Adipocyte (in vitro differentiated cells): ENCODE measurements at regions not wholly inside any gene's neighbourhood (a gene's known extent, or its start where the extent isn't known, plus 50 kb on each side); places are given as distances from the start of the nearest gene placed in this dataset.

ENCODE experiments used
- DNase-seq: peaks from one replicate; pipeline ENCODE4 v3.0.0-alpha.2; 2015; ENCODE audit warnings: low read depth
- H3K27me3 ChIP-seq: replicated peaks from 2 replicates; pipeline ENCODE4 v1.7.0; 2013; ENCODE audit warnings: mild to moderate bottlenecking, low read length, moderate library complexity; ENCODE audit not compliant: control insufficient read depth, insufficient read depth
- H3K36me3 ChIP-seq: 2 replicates; pipeline ENCODE4 v1.7.0; 2013; ENCODE audit warnings: low read length, mild to moderate bottlenecking, moderate library complexity; ENCODE audit not compliant: control insufficient read depth, insufficient read depth, severe bottlenecking
- H3K4me1 ChIP-seq: 2 replicates; pipeline ENCODE4 v1.7.0; 2013; ENCODE audit warnings: mild to moderate bottlenecking, low read length, moderate library complexity; ENCODE audit not compliant: control insufficient read depth, insufficient read depth
- H3K4me3 ChIP-seq: 2 replicates; pipeline ENCODE4 v1.7.0; 2013; ENCODE audit warnings: mild to moderate bottlenecking, low read length, moderate library complexity
- H3K9ac ChIP-seq: 2 replicates; pipeline ENCODE4 v1.7.0; 2013; ENCODE audit warnings: mild to moderate bottlenecking, low read length, moderate library complexity
- H3K9me3 ChIP-seq: 2 replicates; pipeline ENCODE4 v1.7.0; 2013; ENCODE audit warnings: mild to moderate bottlenecking, low read length, moderate library complexity; ENCODE audit not compliant: control insufficient read depth

GRCh38 chr4:13248621-13249298 is 235.4 kb downstream of the RAB28 start:
- Histone ChIP-seq H3K9me3 (peaks cover 21% of the 10 kb centered on the region), H3K4me3 (no peak overlapping the region), H3K36me3 (no peaks in the 10 kb centered on the region), H3K27me3 (no peaks in the 10 kb centered on the region), H3K9ac (no peak overlapping the region), H3K4me1 (no peaks in the 10 kb centered on the region)
- DNase-seq, result no peak

DNA sequence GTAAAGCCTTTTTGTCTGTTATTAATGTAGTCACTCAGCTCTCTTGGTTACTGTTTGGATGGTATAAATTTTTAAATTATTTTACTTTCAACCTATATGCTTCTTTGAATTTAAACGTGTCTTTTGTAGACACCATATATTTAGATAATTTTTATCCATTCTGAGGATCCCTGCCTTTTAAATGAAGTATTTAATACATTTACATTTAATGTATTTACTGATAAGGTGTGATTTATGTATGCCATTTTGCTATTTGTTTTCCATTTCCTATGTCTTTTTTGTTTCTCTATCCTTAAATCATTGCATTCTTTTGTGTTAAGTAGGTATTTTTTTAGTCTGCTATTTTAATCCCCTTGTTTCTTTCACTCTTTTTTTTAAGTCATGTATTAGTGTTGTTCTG is 238.0 kb downstream of the RAB28 start:
- no peak for DNase-seq
- no peak overlapping the region for H3K4me3 ChIP-seq

GRCh38 chr4:13244444-13244843 is 239.7 kb downstream of the RAB28 start:
- Histone ChIP-seq H3K27me3 (no peaks in the 10 kb centered on the region), H3K36me3 (no peaks in the 10 kb centered on the region), H3K9ac (no peak overlapping the region), H3K4me3 (no peak overlapping the region), H3K4me1 (no peaks in the 10 kb centered on the region), H3K9me3 (peaks cover 21% of the 10 kb centered on the region)
- no peak for DNase-seq

More for the DNA sequence above, 238.0 kb downstream of the RAB28 start:
- Histone ChIP-seq H3K9me3 (peaks cover 21% of the 10 kb centered on the region), H3K27me3 (no peaks in the 10 kb centered on the region), H3K4me1 (no peaks in the 10 kb centered on the region), H3K36me3 (no peaks in the 10 kb centered on the region), H3K9ac (no peak overlapping the region)

DNA sequence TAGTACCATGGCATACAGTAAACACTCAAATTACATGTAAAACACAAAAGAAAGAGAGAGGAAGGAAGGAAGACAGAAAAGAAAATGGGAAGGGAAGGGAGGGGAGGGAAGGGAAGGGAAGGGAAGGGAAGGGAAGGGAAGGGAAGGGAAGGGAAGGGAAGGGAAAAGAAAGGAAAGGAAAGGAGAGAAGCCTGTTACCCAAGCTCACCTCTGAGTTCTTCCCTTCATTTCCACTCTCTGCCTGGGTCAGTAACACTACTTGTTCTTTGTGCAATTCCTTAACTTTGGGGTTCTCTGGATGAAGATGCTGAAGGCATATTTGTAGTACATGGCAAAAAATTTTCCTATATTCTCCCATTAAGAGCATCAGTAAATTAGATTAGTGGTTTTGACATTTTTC is 241.0 kb downstream of the RAB28 start:
- H3K9me3 ChIP-seq, result peaks cover 21% of the 10 kb centered on the region
- H3K4me3 ChIP-seq, result no peak overlapping the region
- H3K36me3 ChIP-seq, result no peaks in the 10 kb centered on the region
- DNase-seq, result no peak
- H3K9ac ChIP-seq, result no peak overlapping the region
- H3K27me3 ChIP-seq, result no peaks in the 10 kb centered on the region
- H3K4me1 ChIP-seq, result no peaks in the 10 kb centered on the region

GRCh38 chr4:13240066-13240465 is 244.1 kb downstream of the RAB28 start:
- Histone ChIP-seq H3K36me3 (no peaks in the 10 kb centered on the region), H3K4me1 (no peaks in the 10 kb centered on the region), H3K4me3 (no peak overlapping the region), H3K27me3 (no peaks in the 10 kb centered on the region), H3K9ac (no peak overlapping the region), H3K9me3 (no peaks in the 10 kb centered on the region)
- DNase-seq, result no peak

DNA sequence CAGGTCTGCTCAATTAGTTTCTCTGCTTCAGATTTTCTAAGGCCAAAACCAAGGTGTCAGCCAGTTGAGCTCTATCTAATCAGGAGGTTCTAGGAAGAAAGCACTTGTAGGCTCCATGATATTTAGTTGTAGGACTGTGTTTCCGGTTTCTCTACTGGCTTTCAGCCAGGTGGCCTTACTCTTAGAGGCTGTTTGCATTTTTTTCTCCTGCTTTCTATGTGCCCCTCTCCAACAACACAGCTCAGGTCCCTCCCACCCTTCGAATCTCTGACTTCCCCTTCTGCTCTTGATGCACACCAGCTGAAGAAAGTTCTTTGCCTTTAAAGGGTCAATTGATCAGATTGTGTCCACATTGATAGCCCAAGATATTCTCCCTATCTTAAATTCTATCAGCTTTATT is 245.2 kb downstream of the RAB28 start:
- no peak overlapping the region for H3K4me3 ChIP-seq
- no peak for DNase-seq
- H3K27me3 ChIP-seq, result no peaks in the 10 kb centered on the region
- no peak overlapping the region for H3K9ac ChIP-seq
- H3K4me1 ChIP-seq, result no peaks in the 10 kb centered on the region
- H3K36me3 ChIP-seq, result no peaks in the 10 kb centered on the region
- no peaks in the 10 kb centered on the region for H3K9me3 ChIP-seq

DNA sequence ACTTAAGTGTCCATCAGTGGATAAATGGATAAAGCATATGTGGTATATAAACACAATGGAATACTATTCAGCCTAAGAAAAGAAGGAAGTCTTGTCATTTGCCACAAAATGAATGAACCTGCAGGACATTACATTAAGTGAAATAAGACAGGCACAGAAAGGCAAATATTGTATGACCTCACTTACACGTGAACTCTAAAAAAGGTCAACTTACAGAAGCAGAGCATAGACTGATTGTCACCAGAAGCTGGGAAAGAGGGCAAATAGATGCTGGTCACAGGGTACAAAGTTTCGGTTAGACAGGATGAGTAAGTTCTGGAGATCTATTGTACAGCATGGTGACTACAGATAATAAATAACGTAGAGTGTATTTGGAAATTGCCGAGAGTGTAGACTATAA is 247.7 kb downstream of the RAB28 start:
- Histone ChIP-seq H3K27me3 (no peaks in the 10 kb centered on the region), H3K4me1 (no peaks in the 10 kb centered on the region), H3K36me3 (no peaks in the 10 kb centered on the region), H3K9ac (no peak overlapping the region), H3K4me3 (no peak overlapping the region), H3K9me3 (no peaks in the 10 kb centered on the region)
- no peak for DNase-seq

- DNase-seq, result no peak
- Histone ChIP-seq H3K9me3 (peaks cover 10% of the 10 kb centered on the region), H3K4me3 (no peak overlapping the region), H3K9ac (no peak overlapping the region), H3K36me3 (no peaks in the 10 kb centered on the region), H3K27me3 (no peaks in the 10 kb centered on the region), H3K4me1 (no peaks in the 10 kb centered on the region)
These were observed 250.4 kb downstream of the RAB28 start for GRCh38 chr4:13233755-13234154.

GRCh38 chr4:13219971-13220370 is 264.2 kb downstream of the RAB28 start:
- Histone ChIP-seq H3K36me3 (no peaks in the 10 kb centered on the region), H3K9me3 (no peaks in the 10 kb centered on the region), H3K9ac (no peak overlapping the region), H3K27me3 (no peaks in the 10 kb centered on the region), H3K4me1 (peaks cover 7% of the 10 kb centered on the region), H3K4me3 (no peak overlapping the region)
- no peak for DNase-seq

- H3K4me1 ChIP-seq, result peaks cover 7% of the 10 kb centered on the region
- no peak overlapping the region for H3K9ac ChIP-seq
- H3K4me3 ChIP-seq, result no peak overlapping the region
- no peaks in the 10 kb centered on the region for H3K36me3 ChIP-seq
- H3K9me3 ChIP-seq, result no peaks in the 10 kb centered on the region
- no peaks in the 10 kb centered on the region for H3K27me3 ChIP-seq
- DNase-seq, result no peak
These were observed 265.7 kb downstream of the RAB28 start for GRCh38 chr4:13218326-13218958.

DNA sequence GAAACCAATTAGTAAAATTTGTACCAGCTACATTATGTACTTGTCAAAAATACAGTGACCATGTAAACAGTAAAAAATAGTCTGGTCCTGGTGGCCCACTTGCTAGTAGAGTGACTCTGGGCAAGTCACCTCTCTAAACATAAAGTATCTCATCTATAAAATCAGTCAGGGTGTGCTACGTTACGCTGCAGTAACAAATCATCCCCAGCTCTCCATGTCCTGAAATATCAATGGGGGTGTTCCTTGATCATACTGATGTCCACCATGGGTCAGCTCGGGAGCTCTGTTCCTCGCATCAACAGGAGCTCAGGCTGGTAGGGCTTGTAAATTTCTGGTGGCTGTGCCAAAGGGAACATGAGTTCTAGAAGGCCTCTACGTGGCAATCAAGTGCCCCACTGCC is 268.6 kb downstream of the RAB28 start:
- Histone ChIP-seq H3K4me3 (no peak overlapping the region), H3K9ac (no peak overlapping the region), H3K27me3 (no peaks in the 10 kb centered on the region), H3K36me3 (no peaks in the 10 kb centered on the region), H3K4me1 (peaks cover 7% of the 10 kb centered on the region), H3K9me3 (no peaks in the 10 kb centered on the region)
- no peak for DNase-seq

DNA sequence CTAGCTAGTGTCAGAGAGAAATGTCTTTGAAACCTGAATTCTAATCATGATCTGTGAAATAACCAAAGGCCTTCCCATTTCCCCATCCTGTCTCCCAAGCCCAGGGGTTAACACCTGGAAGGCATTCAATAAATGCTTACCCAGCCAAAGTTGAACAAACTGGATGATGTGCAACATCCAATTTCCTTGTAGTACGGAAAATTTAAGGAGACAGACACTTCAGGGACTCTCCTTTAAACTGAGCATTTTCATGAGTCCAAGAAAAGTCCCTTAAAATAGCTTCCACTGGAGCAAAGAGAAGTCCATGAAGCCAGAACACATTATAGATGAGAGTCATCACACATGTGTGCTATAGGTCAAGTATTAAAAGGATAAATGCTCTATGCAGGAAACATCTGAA is 271.2 kb downstream of the RAB28 start:
- Histone ChIP-seq H3K36me3 (no peaks in the 10 kb centered on the region), H3K9ac (no peak overlapping the region), H3K4me1 (peaks cover 3% of the 10 kb centered on the region), H3K4me3 (no peak overlapping the region), H3K9me3 (no peaks in the 10 kb centered on the region), H3K27me3 (no peaks in the 10 kb centered on the region)
- DNase-seq, result no peak
